ENCODE measurements at regions not wholly inside any gene's neighbourhood (a gene's known extent, or its start where the extent isn't known, plus 50 kb on each side); places are given as distances from the start of the nearest gene placed in this dataset.

DNA sequence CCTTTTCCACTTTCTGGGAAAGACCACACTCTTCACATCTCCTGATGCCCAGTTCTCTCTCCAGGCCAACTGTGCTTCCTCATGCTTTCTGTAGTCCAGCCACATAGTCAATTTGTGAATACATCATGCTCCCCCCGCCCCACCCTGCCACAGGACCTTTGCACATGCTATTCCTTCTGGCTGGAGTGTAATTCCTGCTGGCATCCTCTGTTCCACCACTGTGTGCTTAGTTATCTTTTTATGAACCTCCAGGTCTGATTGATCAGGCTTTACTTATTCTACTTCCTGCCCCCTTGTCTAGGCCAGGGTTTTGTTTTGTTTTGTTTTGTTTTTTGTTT lies 372.6 kb upstream of the RIOK2 start:
- H2BK5ac ChIP-seq (ENCODE audit: low read depth, low read length) = no peak overlapping the region
- ChIA-PET CTCF (ENCODE audit: partially characterized antibody) (no interaction called here), POLR2A (ENCODE audit: partially characterized antibody) (no interaction called here)
- no peaks in the 10 kb centered on the region for H3K27me3 ChIP-seq (replicated peaks in 1 of 4; ENCODE audit: control insufficient read depth in 3 of 4, extremely low read depth in 1 of 4, insufficient read depth in 3 of 4, low read length in 3 of 4)
- H3K79me1 ChIP-seq (ENCODE audit: low read depth, low read length) = no peaks in the 10 kb centered on the region
- H3K23ac ChIP-seq (ENCODE audit: insufficient read length) = no peak overlapping the region
- H4K8ac ChIP-seq (ENCODE audit: extremely low read depth, insufficient read depth, low read length) = no peak overlapping the region
- H3K18ac ChIP-seq (ENCODE audit: extremely low read depth, low read length) = no peak overlapping the region
- no peaks in the 10 kb centered on the region for H4K20me1 ChIP-seq (replicated peaks in 1 of 2; ENCODE audit: control insufficient read depth in 1 of 2, insufficient read depth in 2 of 2, low read length in 2 of 2)
- H2BK15ac ChIP-seq (ENCODE audit: low read length) = no peak overlapping the region
- H3K4me2 ChIP-seq (ENCODE audit: insufficient read depth in 1 of 2, low read depth in 2 of 2, low read length in 2 of 2) = no peak overlapping the region
- no peak overlapping the region for H3K56ac ChIP-seq (replicated peaks; ENCODE audit: insufficient read length, low read depth, low read length)
- H2BK120ac ChIP-seq (replicated peaks; ENCODE audit: low read depth, low read length) = no peak overlapping the region
- H2AFZ ChIP-seq (ENCODE audit: low read length) = no peak overlapping the region
- H3K4me3 ChIP-seq (ENCODE audit: extremely low read depth in 1 of 4, insufficient read depth in 2 of 4, low read depth in 3 of 4, low read length in 4 of 4) = no peak overlapping the region
- H3K36me3 ChIP-seq (ENCODE audit: control insufficient read depth in 2 of 4, insufficient read depth in 4 of 4, low read length in 3 of 4) = no peaks in the 10 kb centered on the region
- H3K14ac ChIP-seq (ENCODE audit: insufficient read length) = no peak overlapping the region
- TF ChIP-seq CTBP2 (IDR thresholded peaks at IDR 0.05; ENCODE audit: borderline replicate concordance, insufficient read depth, insufficient read length, low read length) = no peak
- TF ChIP-seq, protein P1, sequence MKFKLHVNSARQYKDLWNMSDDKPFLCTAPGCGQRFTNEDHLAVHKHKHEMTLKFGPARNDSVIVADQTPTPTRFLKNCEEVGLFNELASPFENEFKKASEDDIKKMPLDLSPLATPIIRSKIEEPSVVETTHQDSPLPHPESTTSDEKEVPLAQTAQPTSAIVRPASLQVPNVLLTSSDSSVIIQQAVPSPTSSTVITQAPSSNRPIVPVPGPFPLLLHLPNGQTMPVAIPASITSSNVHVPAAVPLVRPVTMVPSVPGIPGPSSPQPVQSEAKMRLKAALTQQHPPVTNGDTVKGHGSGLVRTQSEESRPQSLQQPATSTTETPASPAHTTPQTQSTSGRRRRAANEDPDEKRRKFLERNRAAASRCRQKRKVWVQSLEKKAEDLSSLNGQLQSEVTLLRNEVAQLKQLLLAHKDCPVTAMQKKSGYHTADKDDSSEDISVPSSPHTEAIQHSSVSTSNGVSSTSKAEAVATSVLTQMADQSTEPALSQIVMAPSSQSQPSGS (IDR thresholded peaks at IDR 0.05; ENCODE audit: low read length) = no peak
- no peak overlapping the region for H2BK12ac ChIP-seq (ENCODE audit: low read depth, low read length)
- H3K23me2 ChIP-seq (ENCODE audit: low read depth, low read length) = no peaks in the 10 kb centered on the region
- no peaks in the 10 kb centered on the region for H3K9me3 ChIP-seq (ENCODE audit: insufficient read depth in 2 of 2, low read depth in 1 of 2, low read length in 1 of 2)
- no peak for DNase-seq (ENCODE audit: low read depth in 1 of 2, low spot score in 2 of 2)
- no peak overlapping the region for H3K27ac ChIP-seq (ENCODE audit: low read depth, low read length)
- H3K9ac ChIP-seq (replicated peaks in 1 of 4; ENCODE audit: extremely low read depth in 1 of 4, low read depth in 3 of 4, low read length in 3 of 4) = no peak overlapping the region
- no peak overlapping the region for H4K91ac ChIP-seq (replicated peaks; ENCODE audit: insufficient read length, low read length)
- H3K4me1 ChIP-seq (replicated peaks in 1 of 4; ENCODE audit: control insufficient read depth in 3 of 4, insufficient read depth in 4 of 4, low read length in 3 of 4) = no peaks in the 10 kb centered on the region
- H3K79me2 ChIP-seq (ENCODE audit: control insufficient read depth in 1 of 2, insufficient read depth in 2 of 2, low read length in 2 of 2) = no peaks in the 10 kb centered on the region
- H4K5ac ChIP-seq (ENCODE audit: insufficient read length, low read depth, low read length) = no peak overlapping the region
- no peak for FAIRE-seq
- no peak overlapping the region for H2AK5ac ChIP-seq (ENCODE audit: low read depth, low read length)
- H2BK20ac ChIP-seq (ENCODE audit: low read length) = no peak overlapping the region
- 100% methylated on average over 1 of the region's 1 CpG; no CpG with 5 or more reads in 1 of the 2 experiments for WGBS, 2 experiments (ENCODE audit: extremely low coverage in 1 of 2, insufficient coverage in 1 of 2, insufficient read length in 1 of 2, insufficient replicate concordance in 2 of 2, low coverage in 1 of 2, low lambda C conversion rate in 2 of 2, missing lambda C conversion rate in 1 of 2)
- H3K4ac ChIP-seq (replicated peaks; ENCODE audit: insufficient read length, low read depth, low read length) = no peak overlapping the region

Data from H1 (cell line).